IPS-15b (cell line): ENCODE measurements at regions not wholly inside any gene's neighbourhood (a gene's known extent, or its start where the extent isn't known, plus 50 kb on each side); places are given as distances from the start of the nearest gene placed in this dataset.

ENCODE experiments used
- H3K27me3 ChIP-seq: one replicate; pipeline ENCODE4 v1.6.1; 2013; ENCODE audit warnings: low read length; ENCODE audit not compliant: control insufficient read depth, insufficient read depth
- H3K36me3 ChIP-seq: one replicate; pipeline ENCODE4 v1.6.1; 2013; ENCODE audit warnings: low read length; ENCODE audit not compliant: control insufficient read depth, insufficient read depth
- H3K4me1 ChIP-seq: one replicate; pipeline ENCODE4 v1.6.1; 2013; ENCODE audit warnings: mild to moderate bottlenecking, low read length; ENCODE audit not compliant: control insufficient read depth, insufficient read depth
- H3K4me3 ChIP-seq: one replicate; pipeline ENCODE4 v1.5.1; 2013; ENCODE audit warnings: low read depth, low read length
- H3K9ac ChIP-seq: one replicate; pipeline ENCODE4 v1.6.1; 2013; ENCODE audit warnings: low read depth, mild to moderate bottlenecking, low read length
- H3K9me3 ChIP-seq: one replicate; pipeline ENCODE4 v1.6.1; 2013; ENCODE audit warnings: mild to moderate bottlenecking, low read length; ENCODE audit not compliant: control insufficient read depth, insufficient read depth

DNA sequence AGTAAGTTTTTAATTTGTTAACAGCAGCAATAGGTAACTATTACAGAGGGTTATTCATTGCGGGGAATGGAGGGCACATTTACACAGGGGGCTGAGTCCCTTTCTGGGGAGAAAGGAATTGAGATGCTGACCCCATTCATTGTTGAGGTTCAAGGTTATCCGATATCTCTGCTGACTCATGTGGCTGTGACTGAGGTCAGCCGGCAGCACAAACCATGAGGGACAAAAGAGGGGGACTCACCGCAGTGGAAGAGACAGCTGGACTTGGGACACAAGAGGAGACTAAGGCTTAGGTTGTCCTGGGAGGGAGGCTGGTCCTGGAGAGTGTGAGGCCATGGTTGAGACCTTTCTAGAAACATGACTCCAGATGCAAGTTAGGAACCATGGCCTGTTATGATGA lies 119.1 kb upstream of the XYLT1 start:
- H3K4me3 ChIP-seq = no peak overlapping the region
- H3K36me3 ChIP-seq = no peaks in the 10 kb centered on the region
- H3K9ac ChIP-seq = no peak overlapping the region
- H3K4me1 ChIP-seq = no peaks in the 10 kb centered on the region
- no peaks in the 10 kb centered on the region for H3K27me3 ChIP-seq
- no peaks in the 10 kb centered on the region for H3K9me3 ChIP-seq

DNA sequence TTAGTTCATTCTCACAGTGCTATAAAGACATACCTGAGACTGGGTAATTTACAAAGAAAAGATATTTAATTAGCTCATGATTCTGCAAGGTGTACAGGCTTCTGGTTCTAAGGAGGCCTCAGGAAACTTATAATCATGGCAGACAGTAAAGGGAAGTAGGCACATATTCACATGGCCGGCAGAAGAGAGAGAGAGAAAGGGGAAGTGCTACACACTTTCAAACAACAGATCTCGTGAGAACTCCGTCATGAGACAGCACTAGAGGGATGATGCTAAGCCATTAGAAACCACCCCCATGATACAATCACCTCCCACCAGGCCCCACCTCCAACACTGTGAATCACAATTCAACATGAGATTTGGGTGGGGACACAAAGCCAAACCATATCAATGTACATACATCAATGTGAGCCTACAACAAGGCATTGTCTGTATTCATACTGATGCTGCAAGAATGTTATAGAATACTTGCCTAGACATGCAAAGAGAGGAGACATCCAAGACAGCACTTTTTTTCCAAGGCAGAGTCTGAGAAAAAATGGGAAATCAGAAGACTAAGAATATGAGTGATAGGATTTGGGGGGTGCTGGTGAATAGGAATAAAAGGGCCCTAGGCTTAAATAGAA lies 114.8 kb upstream of the XYLT1 start:
- H3K27me3 ChIP-seq = no peaks in the 10 kb centered on the region
- H3K9ac ChIP-seq = no peak overlapping the region
- H3K4me1 ChIP-seq = no peaks in the 10 kb centered on the region
- no peaks in the 10 kb centered on the region for H3K36me3 ChIP-seq
- H3K9me3 ChIP-seq = no peaks in the 10 kb centered on the region
- H3K4me3 ChIP-seq = no peak overlapping the region

DNA sequence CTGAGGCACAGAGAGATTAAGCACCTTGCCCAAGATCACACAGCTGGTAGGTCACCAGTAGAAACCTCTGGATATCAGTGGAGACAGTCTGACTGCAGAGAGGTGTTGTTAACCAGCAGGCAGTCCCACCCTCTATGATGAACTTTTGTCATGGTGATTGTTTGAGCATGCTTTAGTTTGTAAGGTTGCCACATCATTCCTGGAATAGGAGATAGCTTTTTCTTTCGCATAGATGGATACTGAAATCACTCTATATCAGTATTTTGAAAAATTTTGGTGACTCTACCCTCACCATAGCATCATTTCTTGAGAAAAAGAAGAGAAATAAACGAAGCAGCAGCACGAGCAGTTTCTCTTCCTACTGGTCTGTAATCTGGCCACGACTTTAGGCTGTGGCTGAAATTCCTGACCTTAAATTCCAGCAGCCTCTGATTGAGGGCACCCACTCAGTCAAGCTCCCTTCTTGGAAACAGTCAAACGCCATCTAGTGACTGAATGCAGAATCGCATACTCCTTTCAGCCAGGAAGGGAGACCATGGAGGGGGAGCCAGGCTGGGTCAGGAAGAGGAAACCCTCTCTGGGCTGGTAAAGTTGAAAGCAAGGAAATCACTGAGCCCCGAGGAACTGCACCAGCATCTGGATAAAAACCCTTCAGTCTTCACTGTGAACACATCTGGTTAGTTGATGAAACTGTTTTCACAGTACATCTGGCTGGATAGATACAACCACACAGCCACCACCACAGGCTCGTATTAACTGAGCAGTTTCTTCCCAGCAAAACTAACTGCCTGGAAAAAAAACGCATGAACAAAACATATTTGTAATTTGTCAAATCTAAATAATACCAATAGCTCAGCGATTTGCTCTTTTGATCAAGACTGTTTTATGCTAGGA lies 108.5 kb upstream of the XYLT1 start:
- H3K9me3 ChIP-seq = no peaks in the 10 kb centered on the region
- H3K4me3 ChIP-seq = no peak overlapping the region
- H3K9ac ChIP-seq = no peak overlapping the region
- H3K27me3 ChIP-seq = no peaks in the 10 kb centered on the region
- H3K36me3 ChIP-seq = no peaks in the 10 kb centered on the region
- H3K4me1 ChIP-seq = no peaks in the 10 kb centered on the region

DNA sequence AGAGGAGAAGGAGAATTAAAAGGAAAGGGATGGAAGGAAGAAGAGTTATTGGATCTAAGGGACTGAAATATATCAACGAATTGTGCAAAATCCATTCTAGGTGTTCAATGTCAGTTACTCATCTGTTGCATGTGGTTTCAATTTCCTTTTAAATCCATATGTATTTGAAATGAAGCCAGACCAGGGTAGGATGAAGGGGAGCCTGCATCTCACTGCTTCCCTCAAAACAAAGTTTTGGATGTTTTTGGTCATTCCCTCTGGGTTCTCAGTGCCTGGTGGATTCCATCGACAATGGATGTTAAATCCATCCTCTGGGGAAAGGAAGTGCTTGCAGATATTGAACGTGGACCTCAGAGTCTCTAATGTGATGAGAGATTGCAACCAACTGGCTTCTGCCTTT lies 103.5 kb upstream of the XYLT1 start:
- H3K27me3 ChIP-seq = no peaks in the 10 kb centered on the region
- H3K9me3 ChIP-seq = no peaks in the 10 kb centered on the region
- no peaks in the 10 kb centered on the region for H3K36me3 ChIP-seq
- no peaks in the 10 kb centered on the region for H3K4me1 ChIP-seq
- no peak overlapping the region for H3K4me3 ChIP-seq
- H3K9ac ChIP-seq = no peak overlapping the region

DNA sequence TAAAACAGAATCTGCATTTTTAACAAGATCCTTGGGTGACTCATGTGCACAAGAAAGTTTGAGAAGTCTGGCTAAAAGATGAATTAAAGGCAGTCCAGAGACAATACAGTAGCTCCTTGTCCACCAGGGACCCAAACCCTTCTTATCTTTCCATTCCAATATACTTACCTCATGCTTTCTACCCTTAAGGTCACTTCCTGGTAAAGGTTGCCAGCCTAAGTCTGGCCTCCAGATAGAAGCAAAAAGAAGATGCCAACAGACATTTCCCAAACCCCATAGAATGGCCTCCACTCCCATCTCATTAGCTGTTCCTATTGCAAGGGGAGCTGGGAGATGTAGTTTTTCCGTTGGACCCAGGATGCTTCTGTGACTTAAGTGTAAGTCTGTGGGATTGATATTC lies 101.4 kb upstream of the XYLT1 start:
- no peak overlapping the region for H3K9ac ChIP-seq
- no peaks in the 10 kb centered on the region for H3K9me3 ChIP-seq
- no peaks in the 10 kb centered on the region for H3K27me3 ChIP-seq
- no peaks in the 10 kb centered on the region for H3K36me3 ChIP-seq
- no peaks in the 10 kb centered on the region for H3K4me1 ChIP-seq
- no peak overlapping the region for H3K4me3 ChIP-seq

DNA sequence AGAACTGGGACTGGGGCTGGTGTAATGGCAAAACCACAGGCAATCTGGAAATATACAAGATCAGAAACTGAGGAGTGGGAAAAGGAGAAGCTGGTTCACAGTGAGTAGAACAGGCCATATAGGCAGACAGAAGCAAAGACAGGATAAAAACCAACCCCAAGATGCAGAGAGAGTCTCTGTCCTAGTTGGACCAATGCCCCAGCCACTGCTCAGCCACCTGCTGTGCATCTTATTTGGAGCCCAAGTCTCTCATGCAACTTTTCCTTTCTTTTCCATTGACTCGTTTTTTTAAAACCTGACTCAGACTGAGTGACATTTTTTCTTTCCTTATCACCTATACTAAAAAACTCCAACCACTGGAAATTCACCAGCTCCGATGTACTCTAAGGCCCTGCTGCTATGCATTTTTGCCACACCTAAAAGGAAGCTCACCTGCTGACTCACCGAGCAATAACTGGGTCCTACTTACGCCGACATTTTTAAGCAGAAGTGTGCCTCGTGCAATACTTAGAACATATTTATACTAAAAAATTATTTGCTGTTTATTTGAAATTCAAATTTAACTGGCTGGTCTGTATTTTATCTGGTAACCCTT lies 100.8 kb upstream of the XYLT1 start:
- no peaks in the 10 kb centered on the region for H3K4me1 ChIP-seq
- no peaks in the 10 kb centered on the region for H3K27me3 ChIP-seq
- no peak overlapping the region for H3K9ac ChIP-seq
- no peaks in the 10 kb centered on the region for H3K36me3 ChIP-seq
- H3K4me3 ChIP-seq = no peak overlapping the region
- H3K9me3 ChIP-seq = no peaks in the 10 kb centered on the region

DNA sequence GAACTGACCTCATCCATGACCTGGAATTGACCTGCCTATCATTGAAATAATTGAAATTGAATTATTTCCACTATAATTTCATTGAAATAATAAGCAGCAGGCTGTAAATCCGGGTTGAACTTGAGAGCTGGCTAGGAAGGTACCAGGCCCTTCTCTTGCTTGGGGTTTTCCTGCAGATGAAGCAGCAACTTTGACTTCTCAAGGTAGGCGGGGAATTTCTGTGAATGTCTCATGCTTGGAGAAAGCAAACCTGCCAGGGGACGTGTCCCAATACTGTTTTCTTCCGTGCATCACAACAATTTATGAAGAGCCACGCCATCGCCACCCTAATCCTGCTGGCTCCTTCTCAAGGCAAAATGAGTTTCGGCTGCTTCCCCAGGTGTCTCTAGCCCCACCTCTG lies 97.5 kb upstream of the XYLT1 start:
- Histone ChIP-seq H3K9ac (no peak overlapping the region), H3K4me3 (no peak overlapping the region), H3K27me3 (no peaks in the 10 kb centered on the region), H3K4me1 (no peaks in the 10 kb centered on the region), H3K36me3 (no peaks in the 10 kb centered on the region), H3K9me3 (no peaks in the 10 kb centered on the region)

DNA sequence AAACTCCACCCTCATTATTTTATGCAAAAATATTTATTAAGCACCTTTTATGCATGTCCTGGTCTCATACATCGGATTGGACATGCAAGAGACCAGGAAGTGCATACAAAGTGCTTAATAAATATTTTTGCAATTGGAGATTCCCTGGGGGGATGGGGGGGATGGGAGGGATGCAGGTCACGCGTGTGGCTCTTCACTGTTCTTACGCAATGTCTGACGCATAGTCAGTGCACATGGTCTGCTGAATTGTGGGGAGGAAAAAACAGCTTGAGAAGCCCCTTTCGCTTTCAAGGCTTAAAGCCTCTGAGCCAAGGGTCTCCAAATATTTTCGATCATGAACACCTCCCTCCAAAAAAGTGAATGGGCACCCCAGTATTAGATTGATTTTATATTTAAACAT lies 96.7 kb upstream of the XYLT1 start:
- Histone ChIP-seq H3K4me1 (no peaks in the 10 kb centered on the region), H3K9me3 (no peaks in the 10 kb centered on the region), H3K4me3 (no peak overlapping the region), H3K36me3 (no peaks in the 10 kb centered on the region), H3K27me3 (no peaks in the 10 kb centered on the region), H3K9ac (no peak overlapping the region)

DNA sequence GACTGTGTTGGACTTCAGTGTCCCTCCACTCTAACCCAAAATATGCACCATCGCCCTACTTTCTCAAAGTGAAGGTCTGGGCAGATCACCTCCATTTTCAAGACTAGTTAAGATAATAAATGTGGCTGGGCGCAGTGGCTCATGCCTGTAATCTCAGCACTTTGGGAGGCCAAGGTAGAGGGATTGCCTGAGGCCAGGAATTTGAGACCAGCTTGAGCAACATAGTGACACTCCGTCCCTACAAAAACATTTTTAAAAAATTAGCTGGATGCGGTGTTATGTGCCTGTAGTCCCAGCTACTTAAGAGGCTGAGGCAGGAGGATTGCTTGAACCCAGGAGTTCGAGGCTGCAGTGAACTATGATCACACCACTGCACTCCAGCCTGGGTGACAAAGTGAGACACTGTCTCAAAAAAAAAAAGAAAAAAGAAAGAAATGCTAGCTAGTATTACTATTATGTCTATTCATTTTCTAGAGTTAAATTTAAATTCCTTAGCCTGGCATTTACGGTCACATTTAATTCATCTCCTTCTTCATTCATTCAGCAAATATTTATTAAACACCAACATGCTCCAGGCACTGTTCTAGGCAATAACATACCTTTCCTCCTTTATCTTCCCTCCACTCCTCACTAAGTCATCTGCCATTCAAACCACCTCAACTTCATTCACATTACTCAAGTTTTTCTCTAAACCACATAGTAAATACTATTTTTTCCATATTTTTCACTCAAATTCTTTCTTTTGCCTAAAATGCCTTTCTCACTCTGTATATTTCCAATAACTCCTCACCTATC lies 96.1 kb upstream of the XYLT1 start:
- Histone ChIP-seq H3K9me3 (no peaks in the 10 kb centered on the region), H3K27me3 (no peaks in the 10 kb centered on the region), H3K4me1 (no peaks in the 10 kb centered on the region), H3K36me3 (no peaks in the 10 kb centered on the region), H3K9ac (no peak overlapping the region), H3K4me3 (no peak overlapping the region)

DNA sequence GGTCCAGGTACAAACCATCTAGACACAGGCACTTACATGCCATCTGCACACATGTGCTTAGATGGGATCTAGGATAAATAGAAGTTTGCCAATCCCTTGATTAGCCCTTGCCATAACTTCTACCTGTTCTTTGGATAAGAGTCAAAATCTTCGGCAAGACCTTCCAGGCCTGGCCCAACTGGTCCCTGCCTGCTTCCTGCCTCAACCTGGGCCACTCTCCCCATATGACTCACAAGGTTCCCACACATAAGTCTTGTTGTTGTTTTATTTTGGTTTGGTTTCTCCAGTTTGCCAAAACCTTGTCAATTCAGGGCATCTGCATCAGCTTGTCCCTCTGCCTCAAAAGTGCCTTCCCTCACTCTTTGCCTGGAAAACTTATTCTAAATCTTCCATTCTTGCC lies 95.3 kb upstream of the XYLT1 start:
- Histone ChIP-seq H3K4me1 (no peaks in the 10 kb centered on the region), H3K9ac (no peak overlapping the region), H3K27me3 (no peaks in the 10 kb centered on the region), H3K4me3 (no peak overlapping the region), H3K9me3 (no peaks in the 10 kb centered on the region), H3K36me3 (no peaks in the 10 kb centered on the region)

DNA sequence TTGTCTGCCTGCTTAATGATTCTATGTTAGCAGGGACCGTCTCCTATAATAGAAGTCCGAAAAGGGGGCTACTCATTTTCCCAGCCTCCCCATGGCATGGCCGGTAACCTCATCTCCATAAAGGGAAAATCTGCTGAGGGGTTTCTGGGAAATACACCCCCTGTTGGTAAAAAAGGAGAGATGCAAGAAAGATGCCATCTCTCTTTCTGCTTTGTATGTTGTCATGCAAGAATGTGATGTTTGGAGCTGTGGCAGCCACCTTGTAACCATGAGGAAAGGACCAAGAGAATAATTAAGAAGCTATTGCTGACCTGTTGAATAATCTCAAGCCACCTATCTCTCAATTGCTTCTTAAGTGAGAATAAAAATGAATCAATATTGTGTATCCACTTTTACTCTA lies 94.8 kb upstream of the XYLT1 start:
- H3K9me3 ChIP-seq = no peaks in the 10 kb centered on the region
- H3K9ac ChIP-seq = no peak overlapping the region
- no peaks in the 10 kb centered on the region for H3K4me1 ChIP-seq
- H3K4me3 ChIP-seq = no peak overlapping the region
- no peaks in the 10 kb centered on the region for H3K36me3 ChIP-seq
- no peaks in the 10 kb centered on the region for H3K27me3 ChIP-seq
